Thyroid gland (tissue), 4 donors: ENCODE measurements at regions not wholly inside any gene's neighbourhood (a gene's known extent, or its start where the extent isn't known, plus 50 kb on each side); places are given as distances from the start of the nearest gene placed in this dataset.

Source experiments
- POLR2A ChIP-seq, 2 donors: fragments of 450-650 bp; IDR thresholded peaks; one replicate each; pipeline ENCODE4 v1.6.1; 2017; ENCODE audit warnings: antibody characterized with exemption in 2 of 2, mild to moderate bottlenecking in 2 of 2, moderate library complexity in 1 of 2
- TF ChIP-seq, protein P1 (sequence below), 6 experiments: fragments of 200-600 bp in 3 of 6; fragments of 450-650 bp in 3 of 6; sonication (generic) in 3 of 6; IDR thresholded peaks; one replicate each; pipeline ENCODE4 v1.5.1; 2016 to 2019; ENCODE audit warnings: antibody characterized with exemption in 6 of 6, mild to moderate bottlenecking in 2 of 6, inconsistent platforms in 1 of 6, moderate library complexity in 1 of 6

DNA sequence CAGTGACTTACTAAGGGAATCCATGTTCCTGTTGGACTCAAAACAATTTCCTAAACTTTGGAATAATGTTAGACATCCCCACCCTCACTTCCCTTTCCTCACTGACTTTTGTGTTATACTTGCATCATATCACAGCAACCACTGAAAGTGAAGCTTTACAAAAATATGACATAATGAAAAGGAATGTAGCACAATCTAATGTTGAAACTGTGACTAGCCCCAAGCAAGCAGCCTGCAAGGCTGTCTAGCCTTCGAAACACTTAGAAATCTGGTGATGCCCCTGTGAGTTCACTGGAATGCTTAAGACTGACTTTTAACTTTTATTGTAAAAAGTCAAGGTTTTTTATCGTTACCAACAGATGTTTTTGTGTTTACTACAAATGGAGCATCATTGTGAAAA is 203.7 kb upstream of the ZNF385D start:
- TF ChIP-seq, protein P1, sequence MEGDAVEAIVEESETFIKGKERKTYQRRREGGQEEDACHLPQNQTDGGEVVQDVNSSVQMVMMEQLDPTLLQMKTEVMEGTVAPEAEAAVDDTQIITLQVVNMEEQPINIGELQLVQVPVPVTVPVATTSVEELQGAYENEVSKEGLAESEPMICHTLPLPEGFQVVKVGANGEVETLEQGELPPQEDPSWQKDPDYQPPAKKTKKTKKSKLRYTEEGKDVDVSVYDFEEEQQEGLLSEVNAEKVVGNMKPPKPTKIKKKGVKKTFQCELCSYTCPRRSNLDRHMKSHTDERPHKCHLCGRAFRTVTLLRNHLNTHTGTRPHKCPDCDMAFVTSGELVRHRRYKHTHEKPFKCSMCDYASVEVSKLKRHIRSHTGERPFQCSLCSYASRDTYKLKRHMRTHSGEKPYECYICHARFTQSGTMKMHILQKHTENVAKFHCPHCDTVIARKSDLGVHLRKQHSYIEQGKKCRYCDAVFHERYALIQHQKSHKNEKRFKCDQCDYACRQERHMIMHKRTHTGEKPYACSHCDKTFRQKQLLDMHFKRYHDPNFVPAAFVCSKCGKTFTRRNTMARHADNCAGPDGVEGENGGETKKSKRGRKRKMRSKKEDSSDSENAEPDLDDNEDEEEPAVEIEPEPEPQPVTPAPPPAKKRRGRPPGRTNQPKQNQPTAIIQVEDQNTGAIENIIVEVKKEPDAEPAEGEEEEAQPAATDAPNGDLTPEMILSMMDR (IDR thresholded peaks at IDR 0.05), result no peak
- no peak for TF ChIP-seq POLR2A (IDR thresholded peaks at IDR 0.05)
